Activated effector memory CD4-positive, alpha-beta T cell treated with anti-CD3 and anti-CD28 coated beads, Interleukin-2, amount 50 U/mL, for 16 hours (primary cell): ENCODE measurements at regions not wholly inside any gene's neighbourhood (a gene's known extent, or its start where the extent isn't known, plus 50 kb on each side); places are given as distances from the start of the nearest gene placed in this dataset.

Experiments used
- DNase-seq: peaks from one replicate; pipeline ENCODE4 v3.0.0-alpha.2; 2020

- no peak for DNase-seq
Observed at GRCh38 chr6:6533176-6533575, 55.3 kb upstream of the LY86 start.

DNA sequence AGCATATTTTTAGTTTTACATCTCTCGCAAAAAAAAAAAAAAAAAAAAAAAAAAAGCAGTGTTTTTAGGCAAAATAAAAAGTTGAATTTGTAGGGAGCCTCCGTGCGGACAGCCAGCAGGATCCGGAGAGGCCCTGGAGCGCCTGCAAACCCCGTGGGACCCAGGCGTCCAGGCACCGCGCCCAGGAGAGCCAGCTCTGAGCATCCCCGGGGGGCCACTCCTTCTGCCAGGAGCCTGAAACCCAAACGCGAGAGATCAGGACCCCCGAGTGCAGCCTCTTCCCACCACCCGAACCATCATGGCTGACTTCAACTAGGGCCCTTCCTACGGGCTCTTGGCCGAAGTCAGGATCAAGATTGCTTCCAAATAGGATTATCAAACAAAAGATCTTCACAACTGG, 54.1 kb upstream of the LY86 start:
- DNase-seq = no peak

GRCh38 chr6:6537488-6538260, 50.8 kb upstream of the LY86 start:
- DNase-seq = no peak

GRCh38 chr6:6538261-6538660, 50.3 kb upstream of the LY86 start:
- no peak for DNase-seq
